NCI-H748 treated with DMSO at 0.1 percent for 48 hours (cell line): ENCODE measurements at regions not wholly inside any gene's neighbourhood (a gene's known extent, or its start where the extent isn't known, plus 50 kb on each side); places are given as distances from the start of the nearest gene placed in this dataset.
A peak's percentile ranks its signal among the peaks of the same experiment; 100 is the strongest.
"Not testable (repeated sequence)": the region's sequence is repeated elsewhere in the genome, so short reads cannot be mapped to it uniquely, and the experiment has no call there.

Source experiments
- DNase-seq: peaks from one replicate; lab custom pipeline; 2025; lab: John Stamatoyannopoulos, UW

- no peak for DNase-seq
These were observed 83.1 kb upstream of the SSTR4 start for GRCh38 chr20:22951966-22952365.

GRCh38 chr20:22954661-22955060, 80.5 kb upstream of the SSTR4 start:
- no peak for DNase-seq

DNA sequence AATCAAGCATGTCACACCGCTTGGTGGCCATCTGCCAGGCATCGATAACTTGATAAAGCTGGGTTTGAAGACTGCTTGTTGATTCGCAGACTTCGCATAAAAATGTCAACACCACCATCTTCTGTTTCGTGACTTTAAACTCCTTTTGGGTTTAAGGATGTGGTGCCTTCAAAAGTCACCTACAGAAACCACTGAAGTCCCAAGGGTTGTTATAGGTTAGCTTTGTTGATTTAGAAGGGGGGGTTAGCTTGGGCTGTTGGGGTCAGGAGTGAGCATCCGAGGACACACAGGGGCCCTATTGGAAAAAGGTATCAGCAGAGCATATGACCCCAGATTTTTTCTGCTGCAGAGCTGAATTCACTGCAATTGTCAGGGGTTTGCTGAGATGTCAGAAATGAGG, 76.7 kb upstream of the SSTR4 start:
- DNase-seq, result no peak

DNA sequence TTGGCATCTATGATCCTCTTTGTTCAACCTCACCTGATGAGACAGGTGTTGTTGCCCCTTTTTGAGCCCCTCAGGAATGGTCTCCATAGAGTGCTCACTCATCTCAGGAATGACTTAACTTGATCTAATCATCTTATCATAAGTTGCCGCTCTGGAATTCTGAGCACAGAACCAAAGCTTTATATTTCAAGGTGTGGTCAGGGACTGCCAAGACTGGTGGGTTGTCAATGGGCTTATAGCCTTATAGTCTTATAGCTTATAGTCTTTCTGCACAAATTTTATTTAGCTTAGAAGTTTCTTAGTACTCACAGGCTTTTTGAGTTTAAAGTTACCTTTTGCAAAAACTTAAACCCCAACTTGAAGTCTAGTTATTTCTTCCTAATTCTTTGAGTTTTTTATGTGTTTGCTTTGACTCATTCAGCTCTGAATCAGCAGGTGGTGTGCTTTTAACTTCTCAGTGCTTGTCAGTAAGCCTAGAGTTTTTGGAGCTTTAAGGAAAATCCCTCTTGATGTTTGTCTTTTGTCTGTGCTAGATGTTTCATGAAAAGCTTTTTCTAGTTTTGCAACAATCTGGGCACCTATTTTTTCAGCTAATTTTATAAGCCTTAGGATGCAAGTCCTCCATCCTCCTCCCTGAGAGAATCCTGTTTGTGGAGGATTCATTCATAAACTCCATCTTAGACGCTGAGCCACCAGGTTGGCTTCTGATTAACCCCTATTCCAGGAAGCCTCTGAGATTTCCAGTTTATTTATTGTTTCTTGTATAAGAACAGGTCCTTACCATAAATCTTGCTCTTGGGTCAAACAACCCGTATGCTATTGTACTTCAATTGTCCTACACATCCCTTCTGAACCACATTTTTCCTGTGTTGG, 72.3 kb upstream of the SSTR4 start:
- no peak for DNase-seq

- DNase-seq, result no peak
These were observed 71.5 kb upstream of the SSTR4 start for GRCh38 chr20:22963581-22963980.

DNA sequence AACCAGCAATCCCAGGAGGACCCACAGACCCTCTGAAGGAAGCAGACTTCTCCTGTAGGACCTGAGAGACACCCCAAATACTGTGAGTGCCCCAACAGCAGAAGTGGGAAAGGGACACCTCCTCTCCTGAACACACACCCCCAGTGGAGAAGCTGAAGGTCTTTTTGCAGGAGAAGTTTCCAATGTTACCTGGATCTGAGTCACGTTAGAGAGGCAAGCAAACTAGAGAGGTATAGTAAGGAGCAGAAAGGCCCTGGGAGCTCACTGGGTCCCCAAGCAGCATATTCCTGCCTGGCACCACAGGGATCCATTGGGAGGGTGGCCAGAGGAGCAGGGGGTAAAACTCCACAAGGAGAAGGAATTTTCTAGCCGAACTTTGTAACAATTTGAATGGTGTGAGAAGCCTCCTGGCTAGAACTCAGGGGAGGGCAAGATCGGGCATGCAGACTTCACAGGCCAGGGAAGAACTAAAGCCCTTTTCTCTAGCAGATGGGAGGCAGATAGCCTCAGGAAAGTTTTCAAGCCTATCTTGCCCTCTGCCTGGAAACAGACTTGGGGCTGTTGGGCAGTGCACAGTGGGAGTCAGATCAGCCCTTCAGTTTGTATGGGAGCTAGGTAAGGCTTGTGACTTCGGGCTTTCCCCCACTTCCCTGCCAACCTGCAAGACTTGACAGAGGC, 68.2 kb upstream of the SSTR4 start:
- DNase-seq, result no peak

DNA sequence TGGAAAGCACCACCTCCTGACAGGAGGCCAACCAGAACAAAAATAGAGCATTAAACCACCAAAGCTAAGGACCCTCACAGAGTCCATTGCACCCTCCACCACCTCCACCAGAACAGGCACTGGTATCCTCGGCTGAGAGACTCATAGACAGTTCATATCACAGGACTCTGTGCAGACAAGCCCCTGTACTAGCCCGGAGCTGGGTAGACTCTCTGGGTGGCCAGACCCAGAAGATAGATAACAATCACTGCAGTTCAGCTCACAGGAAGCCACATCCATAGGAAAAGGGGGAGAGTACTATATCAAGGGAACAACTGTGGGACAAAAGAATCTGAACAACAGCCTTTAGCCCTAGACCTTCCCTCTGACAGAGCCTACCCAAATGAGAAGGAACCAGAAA, 67.4 kb upstream of the SSTR4 start:
- DNase-seq, result not testable (repeated sequence)

DNA sequence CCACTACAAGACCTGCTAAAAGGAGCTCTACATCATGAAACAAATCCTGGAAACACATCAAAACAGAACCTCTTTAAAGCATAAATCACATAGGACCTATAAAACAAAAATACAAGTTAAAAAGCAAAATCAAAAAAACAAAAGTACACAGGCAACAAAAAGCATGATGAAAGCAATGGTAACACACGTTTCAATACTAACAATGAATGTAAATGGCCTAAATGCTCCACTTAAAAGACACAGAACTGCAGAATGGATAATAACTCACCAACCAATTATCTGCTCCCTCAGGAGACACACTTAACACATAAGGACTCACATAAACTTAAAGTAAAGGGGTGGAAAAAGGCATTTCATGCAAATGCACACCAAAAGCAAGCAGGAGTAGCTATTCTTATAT, 66.1 kb upstream of the SSTR4 start:
- DNase-seq, result not testable (repeated sequence)

DNA sequence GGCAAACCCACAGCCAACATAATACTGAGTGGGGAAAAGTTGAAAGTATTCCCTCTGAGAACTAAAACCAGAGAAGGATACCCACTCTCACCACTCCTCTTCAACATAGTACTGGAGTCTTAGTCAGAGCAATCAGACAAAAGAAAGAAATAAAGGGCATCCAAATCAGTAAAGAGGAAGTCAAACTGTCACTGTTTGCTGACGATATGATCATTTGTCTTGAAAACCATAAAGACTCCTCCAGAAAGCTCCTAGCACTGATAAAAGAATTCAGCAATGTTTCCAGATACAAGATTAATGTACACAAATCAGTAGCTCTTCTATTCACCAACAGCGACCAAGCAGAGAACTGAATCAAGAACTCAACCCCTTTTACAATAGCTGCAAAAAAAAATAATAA, 64.0 kb upstream of the SSTR4 start:
- not testable (repeated sequence) for DNase-seq

GRCh38 chr20:22974354-22974753, 60.8 kb upstream of the SSTR4 start:
- peak; percentile 22 for DNase-seq

- no peak for DNase-seq
These were observed 57.9 kb upstream of the SSTR4 start for GRCh38 chr20:22977047-22977785.

DNA sequence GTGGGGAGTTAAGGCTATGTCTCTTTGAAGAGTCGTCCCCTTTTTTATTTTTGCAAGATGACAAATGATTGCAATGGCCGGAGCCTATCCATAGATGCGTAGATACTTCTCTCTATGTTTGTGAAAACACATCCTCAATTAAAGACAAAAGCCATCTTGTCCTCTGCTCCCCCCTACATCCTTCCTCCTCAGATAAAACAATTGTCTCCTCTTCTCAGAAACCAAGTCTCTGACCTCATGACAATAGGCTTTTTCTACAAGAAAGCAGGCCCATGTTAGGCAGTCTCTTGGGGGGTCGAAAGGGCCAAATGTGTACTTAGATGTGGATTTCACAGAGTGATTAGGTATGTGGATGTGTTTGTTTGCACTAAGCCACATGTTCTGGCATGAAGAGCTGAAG, 51.1 kb upstream of the SSTR4 start:
- no peak for DNase-seq

GRCh38 chr20:22984606-22985005, 50.5 kb upstream of the SSTR4 start:
- no peak for DNase-seq

DNA sequence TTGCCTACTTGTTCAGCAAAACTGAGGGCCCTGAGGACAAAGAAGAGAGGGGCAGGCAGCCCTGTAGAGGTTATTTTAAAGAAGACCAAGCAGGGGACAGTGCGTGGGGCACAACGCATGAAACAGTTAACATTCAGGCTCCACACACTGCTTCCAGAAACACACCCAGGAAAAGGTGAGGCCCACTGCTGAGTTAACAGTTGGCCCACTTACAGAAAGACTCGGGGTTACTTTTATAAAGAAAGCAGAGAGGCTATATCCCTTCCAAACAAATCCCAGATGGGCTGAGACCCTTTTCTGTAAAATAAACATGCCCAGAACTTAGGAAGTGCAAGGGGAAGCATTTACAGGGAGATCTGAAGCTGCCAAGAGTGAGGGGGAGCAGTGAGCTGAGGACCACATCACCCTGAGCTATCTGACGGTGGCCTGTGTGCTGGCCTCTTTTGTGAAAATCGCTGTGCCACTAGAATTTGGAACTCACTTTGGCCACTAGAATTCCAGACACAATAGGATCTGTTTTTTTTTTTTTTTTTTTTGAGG, 49.8 kb upstream of the SSTR4 start:
- no peak for DNase-seq
